Panc1 (cell line): ENCODE measurements at regions not wholly inside any gene's neighbourhood (a gene's known extent, or its start where the extent isn't known, plus 50 kb on each side); places are given as distances from the start of the nearest gene placed in this dataset.

ENCODE experiments used
- ATAC-seq: fragments of 200-7000 bp; cut with Tn5 transposase; 2 replicates; pipeline ENCODE4 v1.9.1; 2020; ENCODE audit warnings: mild to moderate bottlenecking, moderate library complexity
- BruUV-seq: library from RNA; stranded (reverse); fragments of 400-500 nt; replicated peaks from 2 replicates; lab custom pipeline; 2021; lab: Mats Ljungman, UMichigan
- CTCF ChIA-PET: fragments of 300-600 bp; sonication (Branson Sonifier 250); formaldehyde crosslinking; loops from one replicate; lab custom pipeline; 2022; ENCODE audit warnings: antibody characterized with exemption; lab: Charles Lee
- POLR2A ChIA-PET: fragments of 300-600 bp; sonication (Branson Sonifier 250); formaldehyde crosslinking; loops from one replicate; lab custom pipeline; 2022; ENCODE audit warnings: antibody characterized with exemption; lab: Charles Lee
- DNase-seq: peaks from one replicate; pipeline ENCODE4 v3.0.0-alpha.2; 2010; ENCODE audit warnings: low read depth, low spot score
- H3K27ac ChIP-seq: 2 replicates; pipeline ENCODE4 v1.5.1; 2011; ENCODE audit warnings: mild to moderate bottlenecking, low read length, inconsistent platforms
- H3K27me3 ChIP-seq: fragments of 200-500 bp; sonication (Bioruptor generic); 2 replicates; pipeline ENCODE4 v1.6.0; 2014; ENCODE audit warnings: low read length, inconsistent platforms; ENCODE audit not compliant: control insufficient read depth, insufficient read depth
- H3K36me3 ChIP-seq: fragments of 200-500 bp; sonication (Bioruptor generic); 2 replicates; pipeline ENCODE4 v1.5.1; 2014; ENCODE audit warnings: inconsistent platforms, mild to moderate bottlenecking, low read length, moderate library complexity; ENCODE audit not compliant: control insufficient read depth, insufficient read depth
- H3K4me1 ChIP-seq: 2 replicates; pipeline ENCODE4 v1.5.1; 2011; ENCODE audit warnings: inconsistent platforms, mild to moderate bottlenecking, low read length, moderate library complexity; ENCODE audit not compliant: control insufficient read depth, insufficient read depth
- H3K4me3 ChIP-seq, 2 experiments: 2 replicates each; pipeline ENCODE4 v1.5.1; 2011 to 2012; ENCODE audit warnings: low read depth in 2 of 2, low read length in 2 of 2, mild to moderate bottlenecking in 2 of 2, inconsistent platforms in 1 of 2, moderate library complexity in 1 of 2
- H3K9me3 ChIP-seq: fragments of 200-500 bp; sonication (Bioruptor generic); 2 replicates; pipeline ENCODE4 v1.5.1; 2014; ENCODE audit warnings: low read depth, mild to moderate bottlenecking, inconsistent platforms, low read length, moderate library complexity; ENCODE audit not compliant: control insufficient read depth, insufficient read depth
- CTCF ChIP-seq: fragments of 450-650 bp; IDR thresholded peaks from 2 replicates; pipeline ENCODE4 v1.5.1; 2017; ENCODE audit warnings: mild to moderate bottlenecking
- POLR2AphosphoS5 ChIP-seq: IDR thresholded peaks from 2 replicates; pipeline ENCODE4 v1.6.1; 2012; ENCODE audit warnings: mild to moderate bottlenecking, low read depth, low read length, moderate library complexity
- REST ChIP-seq, 2 experiments: IDR thresholded peaks; 2 replicates each; pipeline ENCODE4 v1.6.1; 2011 to 2012; ENCODE audit warnings: low read depth in 2 of 2, control low read depth in 1 of 2, low read length in 1 of 2, mild to moderate bottlenecking in 1 of 2, moderate library complexity in 1 of 2; ENCODE audit not compliant: insufficient read depth in 1 of 2
- SIN3A ChIP-seq: IDR thresholded peaks from 2 replicates; pipeline ENCODE4 v1.6.1; 2012; ENCODE audit warnings: low read depth, mild to moderate bottlenecking, low read length, moderate library complexity, borderline replicate concordance; ENCODE audit not compliant: insufficient read depth
- TCF7L2 ChIP-seq: IDR thresholded peaks from 2 replicates; pipeline ENCODE4 v1.6.1; 2011; ENCODE audit warnings: mild to moderate bottlenecking, low read depth, low read length, inconsistent platforms
- in situ Hi-C: cut with HindIII; loops from 2 replicates; pipeline ENCODE4 v1.10.0; 2016; ENCODE audit warnings: low sequenced_read_pairs, low pct_unique_long_range_greater_than_20kb
- intact Hi-C: fragments of 100-400 bp; cut with micrococcal nuclease; formaldehyde crosslinking; loops from one replicate; pipeline ENCODE4 v1.10.0; 2022; ENCODE audit not compliant: unreplicated experiment

DNA sequence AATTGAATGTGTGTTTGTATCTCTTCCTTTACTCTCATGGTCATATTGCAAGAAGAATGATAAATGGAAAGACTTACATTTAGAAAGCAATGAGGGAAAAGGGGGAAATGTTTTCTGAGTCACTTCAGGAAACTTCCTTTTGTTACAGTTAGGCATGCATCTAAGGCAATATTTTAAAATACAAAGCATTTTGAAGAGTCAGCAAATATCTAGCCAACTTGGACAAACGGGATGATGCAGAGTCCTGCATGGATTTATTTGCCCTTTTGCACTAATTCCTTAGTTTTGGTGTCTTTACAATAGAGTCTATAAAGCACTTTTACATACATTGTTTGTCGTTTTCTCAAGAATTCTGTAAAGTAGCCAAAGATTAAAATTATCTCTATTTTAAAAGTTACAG is 286.2 kb upstream of the UBE2E2 start:
- TF ChIP-seq TCF7L2 (no peak), SIN3A (no peak), POLR2AphosphoS5 (no peak), REST (IDR thresholded peaks at IDR 0.05; ENCODE audit: insufficient read depth in 1 of 2, low read depth in 2 of 2, low read length in 1 of 2) (no peak), CTCF (no peak)
- intact Hi-C loops = no loop called here
- Histone ChIP-seq H3K4me1 (no peaks in the 10 kb centered on the region), H3K9me3 (no peaks in the 10 kb centered on the region), H3K27ac (no peak overlapping the region), H3K36me3 (no peaks in the 10 kb centered on the region), H3K4me3 (no peak overlapping the region), H3K27me3 (no peaks in the 10 kb centered on the region)
- ATAC-seq (no peak), DNase-seq (no peak)
- POLR2A ChIA-PET = no interaction called here
- in situ Hi-C loops = no loop called here
- no TSS peak for BruUV-seq
- CTCF ChIA-PET = no interaction called here

DNA sequence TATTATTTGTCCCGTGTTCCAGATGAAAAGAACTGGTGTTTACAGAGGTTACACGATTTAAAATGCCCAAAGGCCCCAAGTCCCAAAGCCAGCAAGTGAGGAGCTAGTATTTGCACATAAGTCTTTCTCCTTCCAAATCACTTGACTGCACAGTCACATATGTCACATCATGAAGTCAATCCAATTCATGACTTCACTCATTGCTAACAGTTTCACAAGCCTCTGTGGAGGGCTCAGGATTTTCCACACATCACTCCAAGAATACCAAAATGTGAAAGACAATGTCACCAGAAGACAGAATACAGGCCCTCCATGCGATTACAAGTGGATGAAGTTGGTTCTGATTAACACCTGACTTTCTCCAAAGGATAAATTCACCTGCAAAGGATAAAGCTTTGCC is 283.1 kb upstream of the UBE2E2 start:
- no peaks in the 10 kb centered on the region for H3K36me3 ChIP-seq
- DNase-seq (no peak), ATAC-seq (no peak)
- TF ChIP-seq CTCF (no peak), REST (IDR thresholded peaks at IDR 0.05; ENCODE audit: insufficient read depth in 1 of 2, low read depth in 2 of 2, low read length in 1 of 2) (no peak), POLR2AphosphoS5 (no peak), TCF7L2 (no peak), SIN3A (no peak)
- ChIA-PET CTCF (no interaction called here), POLR2A (no interaction called here)
- H3K4me1 ChIP-seq = no peaks in the 10 kb centered on the region
- in situ Hi-C loops (no loop called here), intact Hi-C loops (no loop called here)
- no peaks in the 10 kb centered on the region for H3K9me3 ChIP-seq
- no TSS peak for BruUV-seq
- H3K27me3 ChIP-seq = no peaks in the 10 kb centered on the region
- H3K4me3 ChIP-seq = no peak overlapping the region
- H3K27ac ChIP-seq = no peak overlapping the region
